HepG2 (cell line): ENCODE measurements at regions not wholly inside any gene's neighbourhood (a gene's known extent, or its start where the extent isn't known, plus 50 kb on each side); places are given as distances from the start of the nearest gene placed in this dataset.

Experiments
- AKNA ChIP-seq: sonication (generic); formaldehyde crosslinking; IDR thresholded peaks from 2 replicates; pipeline ENCODE4 v1.4.0; 2020; ENCODE audit warnings: missing genetic modification reagents, borderline replicate concordance
- ETS1 ChIP-seq: sonication (generic); formaldehyde crosslinking; IDR thresholded peaks from 2 replicates; pipeline ENCODE4 v1.4.0; 2020; ENCODE audit warnings: missing genetic modification reagents
- FOXA1 ChIP-seq, 2 experiments: fragments of 450-650 bp in 1 of 2; sonication (generic) in 1 of 2; formaldehyde crosslinking in 1 of 2; IDR thresholded peaks; 2 replicates each; pipeline versions ENCODE4 v1.4.0 to v1.6.1; 2016 to 2020; ENCODE audit warnings: missing genetic modification reagents in 1 of 2
- LCORL ChIP-seq, 2 experiments: fragments of 450-650 bp in 1 of 2; sonication (generic) in 1 of 2; formaldehyde crosslinking in 1 of 2; IDR thresholded peaks; 2 replicates each; pipeline versions ENCODE4 v1.5.0 to v1.6.1; 2017 to 2020; ENCODE audit warnings: antibody characterized with exemption in 1 of 2, missing genetic modification reagents in 1 of 2
- NFE2L2 ChIP-seq: fragments of 150-350 bp; IDR thresholded peaks from 2 replicates; pipeline ENCODE4 v1.6.1; 2014; ENCODE audit warnings: low read length
- NONO ChIP-seq, 2 experiments: fragments of 450-650 bp in 1 of 2; sonication (generic) in 1 of 2; formaldehyde crosslinking in 1 of 2; IDR thresholded peaks in 1 of 2; conservative IDR thresholded peaks in 1 of 2; 2 replicates each; pipeline versions ENCODE4 v1.6.1 to v1.8.0; 2017 to 2022; ENCODE audit warnings: mild to moderate bottlenecking in 1 of 2, missing genetic modification reagents in 1 of 2, moderate library complexity in 1 of 2
- NR2F2 ChIP-seq: IDR thresholded peaks from 2 replicates; pipeline ENCODE4 v1.6.1; 2012; ENCODE audit warnings: low read depth, inconsistent platforms, borderline replicate concordance
- RORA ChIP-seq: sonication (generic); formaldehyde crosslinking; IDR thresholded peaks from 2 replicates; pipeline ENCODE4 v1.5.0; 2020; ENCODE audit warnings: mild to moderate bottlenecking, missing genetic modification reagents, moderate library complexity
- SALL2 ChIP-seq: sonication (generic); formaldehyde crosslinking; IDR thresholded peaks from 2 replicates; pipeline ENCODE4 v1.8.1; 2023; ENCODE audit warnings: mild to moderate bottlenecking, missing genetic modification reagents, inconsistent platforms
- SRSF1 ChIP-seq: fragments of 200-400 bp; formaldehyde crosslinking; optimal IDR thresholded peaks from 2 replicates; pipeline ENCODE3; 2017; ENCODE audit warnings: mild to moderate bottlenecking, low read depth, low read length, moderate library complexity
- ZBTB46 ChIP-seq: sonication (generic); formaldehyde crosslinking; IDR thresholded peaks from 2 replicates; pipeline ENCODE4 v1.4.0; 2020; ENCODE audit warnings: mild to moderate bottlenecking, missing genetic modification reagents, borderline replicate concordance
- ZFP82 ChIP-seq: sonication (generic); formaldehyde crosslinking; IDR thresholded peaks from 2 replicates; pipeline ENCODE4 v1.5.1; 2020; ENCODE audit warnings: mild to moderate bottlenecking, missing genetic modification reagents, borderline replicate concordance
- ZFY ChIP-seq: sonication (generic); formaldehyde crosslinking; IDR thresholded peaks from 2 replicates; pipeline ENCODE4 v1.4.0; 2020; ENCODE audit warnings: missing genetic modification reagents
- ZNF230 ChIP-seq: sonication (generic); formaldehyde crosslinking; IDR thresholded peaks from 2 replicates; pipeline ENCODE4 v1.4.0; 2020; ENCODE audit warnings: mild to moderate bottlenecking, missing genetic modification reagents
- ZNF569 ChIP-seq: sonication (generic); formaldehyde crosslinking; IDR thresholded peaks from 2 replicates; pipeline ENCODE4 v1.5.0; 2020; ENCODE audit warnings: mild to moderate bottlenecking, missing genetic modification reagents, moderate library complexity, borderline replicate concordance
- ZNF619 ChIP-seq: sonication (generic); formaldehyde crosslinking; IDR thresholded peaks from 2 replicates; pipeline ENCODE4 v1.4.0; 2020; ENCODE audit warnings: mild to moderate bottlenecking, missing genetic modification reagents
- TF ChIP-seq, protein P1 (sequence below): IDR thresholded peaks from 2 replicates; pipeline ENCODE4 v1.6.1; 2016; ENCODE audit warnings: missing genetic modification reagents, missing compliant biosample characterization
- TF ChIP-seq, protein P2 (sequence below): sonication (generic); formaldehyde crosslinking; IDR thresholded peaks from 2 replicates; pipeline ENCODE4 v1.4.0; 2020; ENCODE audit warnings: missing genetic modification reagents

DNA sequence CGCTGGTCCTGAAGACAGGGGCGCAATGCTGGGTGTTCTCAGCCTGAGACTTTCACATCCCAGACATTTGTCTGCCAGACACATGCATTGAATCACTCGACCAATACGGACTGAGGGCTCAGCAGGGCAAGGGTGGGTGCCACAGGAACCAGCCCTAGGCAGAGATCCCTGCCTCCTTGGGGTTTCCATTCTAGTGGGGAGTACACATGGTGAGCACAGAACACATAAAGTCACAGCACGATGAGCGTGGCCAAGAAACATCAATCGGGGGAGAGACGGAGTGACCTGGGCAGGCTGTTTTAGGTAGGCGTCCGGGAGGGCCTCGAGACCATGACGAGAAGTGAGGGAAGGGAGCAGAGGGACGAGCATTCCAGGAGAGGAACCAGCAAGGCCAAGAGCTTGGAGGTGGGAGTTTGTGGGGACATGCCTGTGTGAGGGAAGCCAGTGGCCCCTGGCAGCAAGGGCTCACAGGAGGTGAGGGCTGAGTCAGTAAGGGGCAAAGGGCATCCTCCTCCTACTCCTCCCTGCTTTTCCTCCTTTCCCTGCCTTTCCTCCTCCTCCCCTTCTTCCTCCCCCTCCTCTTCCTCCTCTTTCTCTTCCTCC is 126.3 kb upstream of the PEG3 start (continued):
- TF ChIP-seq NR2F2 (no peak), ZNF230 (CRISPR knock-in tag) (no peak), RORA (CRISPR knock-in tag) (no peak), SALL2 (CRISPR knock-in tag) (no peak), ETS1 (no peak), AKNA (no peak), FOXA1 (IDR thresholded peaks at IDR 0.05) (no peak), FOXA1 (CRISPR knock-in tag; IDR thresholded peaks at IDR 0.05) (no peak), ZBTB46 (CRISPR knock-in tag) (no peak), NONO (IDR thresholded peaks at IDR 0.05) (no peak), NONO (CRISPR knock-in tag; conservative IDR thresholded peaks at IDR 0.05) (no peak), ZNF619 (CRISPR knock-in tag) (no peak), ZFY (CRISPR knock-in tag) (no peak), SRSF1 (peak; percentile 18), ZNF569 (CRISPR knock-in tag) (no peak), NFE2L2 (no peak), LCORL (IDR thresholded peaks at IDR 0.05) (no peak), LCORL (CRISPR knock-in tag; IDR thresholded peaks at IDR 0.05) (no peak), ZFP82 (no peak)
- TF ChIP-seq, protein P1, sequence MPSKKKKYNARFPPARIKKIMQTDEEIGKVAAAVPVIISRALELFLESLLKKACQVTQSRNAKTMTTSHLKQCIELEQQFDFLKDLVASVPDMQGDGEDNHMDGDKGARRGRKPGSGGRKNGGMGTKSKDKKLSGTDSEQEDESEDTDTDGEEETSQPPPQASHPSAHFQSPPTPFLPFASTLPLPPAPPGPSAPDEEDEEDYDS (CRISPR knock-in tag), result no peak
- TF ChIP-seq, protein P2, sequence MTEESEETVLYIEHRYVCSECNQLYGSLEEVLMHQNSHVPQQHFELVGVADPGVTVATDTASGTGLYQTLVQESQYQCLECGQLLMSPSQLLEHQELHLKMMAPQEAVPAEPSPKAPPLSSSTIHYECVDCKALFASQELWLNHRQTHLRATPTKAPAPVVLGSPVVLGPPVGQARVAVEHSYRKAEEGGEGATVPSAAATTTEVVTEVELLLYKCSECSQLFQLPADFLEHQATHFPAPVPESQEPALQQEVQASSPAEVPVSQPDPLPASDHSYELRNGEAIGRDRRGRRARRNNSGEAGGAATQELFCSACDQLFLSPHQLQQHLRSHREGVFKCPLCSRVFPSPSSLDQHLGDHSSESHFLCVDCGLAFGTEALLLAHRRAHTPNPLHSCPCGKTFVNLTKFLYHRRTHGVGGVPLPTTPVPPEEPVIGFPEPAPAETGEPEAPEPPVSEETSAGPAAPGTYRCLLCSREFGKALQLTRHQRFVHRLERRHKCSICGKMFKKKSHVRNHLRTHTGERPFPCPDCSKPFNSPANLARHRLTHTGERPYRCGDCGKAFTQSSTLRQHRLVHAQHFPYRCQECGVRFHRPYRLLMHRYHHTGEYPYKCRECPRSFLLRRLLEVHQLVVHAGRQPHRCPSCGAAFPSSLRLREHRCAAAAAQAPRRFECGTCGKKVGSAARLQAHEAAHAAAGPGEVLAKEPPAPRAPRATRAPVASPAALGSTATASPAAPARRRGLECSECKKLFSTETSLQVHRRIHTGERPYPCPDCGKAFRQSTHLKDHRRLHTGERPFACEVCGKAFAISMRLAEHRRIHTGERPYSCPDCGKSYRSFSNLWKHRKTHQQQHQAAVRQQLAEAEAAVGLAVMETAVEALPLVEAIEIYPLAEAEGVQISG (CRISPR knock-in tag), result no peak
